NCI-H524 (cell line): ENCODE measurements at regions not wholly inside any gene's neighbourhood (a gene's known extent, or its start where the extent isn't known, plus 50 kb on each side); places are given as distances from the start of the nearest gene placed in this dataset.
"Not testable (repeated sequence)": the region's sequence is repeated elsewhere in the genome, so short reads cannot be mapped to it uniquely, and the experiment has no call there.

Experiments used
- DNase-seq, 2 experiments: peaks; one replicate each; lab custom pipeline; 2025; lab: John Stamatoyannopoulos, UW

- no peak for DNase-seq
Measured at GRCh38 chr6:140269591-140270165, 895.2 kb upstream of the CITED2 start.

GRCh38 chr6:140264431-140264830 lies 890.0 kb upstream of the CITED2 start:
- no peak for DNase-seq

- DNase-seq = not testable (repeated sequence)
Measured at GRCh38 chr6:140258302-140258701, 883.9 kb upstream of the CITED2 start.

GRCh38 chr6:140256248-140256647 lies 881.8 kb upstream of the CITED2 start:
- no peak for DNase-seq

GRCh38 chr6:140253096-140253495 lies 878.6 kb upstream of the CITED2 start:
- DNase-seq = no peak

- DNase-seq = no peak
Measured at GRCh38 chr6:140252099-140252498, 877.7 kb upstream of the CITED2 start.

- no peak for DNase-seq
Measured at GRCh38 chr6:140245296-140246040, 871.0 kb upstream of the CITED2 start.

GRCh38 chr6:140237251-140237650 lies 862.8 kb upstream of the CITED2 start:
- no peak for DNase-seq

GRCh38 chr6:140236732-140237131 lies 862.3 kb upstream of the CITED2 start:
- no peak for DNase-seq

GRCh38 chr6:140230282-140230681 lies 855.8 kb upstream of the CITED2 start:
- no peak for DNase-seq

- DNase-seq = no peak
Measured at GRCh38 chr6:140228491-140228890, 854.0 kb upstream of the CITED2 start.

- DNase-seq = no peak
Measured at GRCh38 chr6:140226637-140227036, 852.2 kb upstream of the CITED2 start.

- DNase-seq = no peak
Measured at GRCh38 chr6:140225701-140226436, 851.4 kb upstream of the CITED2 start.

GRCh38 chr6:140217283-140217682 lies 842.8 kb upstream of the CITED2 start:
- DNase-seq = no peak

GRCh38 chr6:140209775-140210174 lies 835.3 kb upstream of the CITED2 start:
- DNase-seq = peak in 1 of 2 experiments; percentile 10

- DNase-seq = peak; percentile 91 to 97
Measured at GRCh38 chr6:140208286-140208685, 833.8 kb upstream of the CITED2 start.

- DNase-seq = no peak
Measured at GRCh38 chr6:140205795-140206593, 831.5 kb upstream of the CITED2 start.

- DNase-seq = no peak
Measured at GRCh38 chr6:140204154-140204553, 829.7 kb upstream of the CITED2 start.

GRCh38 chr6:140203661-140204147 lies 829.3 kb upstream of the CITED2 start:
- DNase-seq = no peak

- DNase-seq = no peak
Measured at GRCh38 chr6:140202964-140203515, 828.6 kb upstream of the CITED2 start.

GRCh38 chr6:140201787-140202458 lies 827.5 kb upstream of the CITED2 start:
- DNase-seq = no peak
